ENCODE measurements at regions not wholly inside any gene's neighbourhood (a gene's known extent, or its start where the extent isn't known, plus 50 kb on each side); places are given as distances from the start of the nearest gene placed in this dataset.

DNA sequence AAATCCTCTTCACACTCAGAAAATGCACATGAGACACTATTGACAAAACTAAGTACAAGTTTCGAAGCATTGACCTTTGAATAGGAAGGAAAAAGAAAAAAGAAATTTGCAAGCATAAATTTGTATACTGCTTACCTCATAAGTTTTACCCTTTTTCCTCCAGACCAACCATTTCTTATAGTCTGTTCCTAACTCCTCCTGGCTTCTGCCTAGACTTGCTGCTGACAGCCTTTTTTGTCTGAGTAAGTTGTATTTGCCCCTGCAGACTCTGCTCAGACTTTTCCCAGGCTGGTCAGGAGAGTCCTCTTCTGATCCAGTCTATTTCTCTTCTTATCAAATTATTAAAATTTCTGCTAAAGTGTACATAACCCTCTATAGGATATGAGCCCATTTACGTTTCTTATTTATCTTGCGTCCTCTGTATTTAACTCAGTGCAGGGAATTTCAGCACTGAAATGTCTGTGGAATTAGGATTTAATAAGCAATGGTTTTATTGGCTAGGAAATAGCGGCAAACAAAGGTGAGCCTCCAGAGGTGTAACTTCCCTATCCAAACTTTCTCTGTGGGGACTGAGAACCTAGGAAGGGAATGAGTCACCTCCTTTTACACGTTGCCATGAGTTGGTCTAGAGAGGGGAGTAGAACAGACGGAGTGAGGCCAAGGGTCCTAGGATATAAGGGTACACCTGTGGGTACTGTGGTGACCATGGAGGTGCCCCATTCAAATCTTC, 207.1 kb upstream of the MARCKS start:
- TF ChIP-seq, protein P1, sequence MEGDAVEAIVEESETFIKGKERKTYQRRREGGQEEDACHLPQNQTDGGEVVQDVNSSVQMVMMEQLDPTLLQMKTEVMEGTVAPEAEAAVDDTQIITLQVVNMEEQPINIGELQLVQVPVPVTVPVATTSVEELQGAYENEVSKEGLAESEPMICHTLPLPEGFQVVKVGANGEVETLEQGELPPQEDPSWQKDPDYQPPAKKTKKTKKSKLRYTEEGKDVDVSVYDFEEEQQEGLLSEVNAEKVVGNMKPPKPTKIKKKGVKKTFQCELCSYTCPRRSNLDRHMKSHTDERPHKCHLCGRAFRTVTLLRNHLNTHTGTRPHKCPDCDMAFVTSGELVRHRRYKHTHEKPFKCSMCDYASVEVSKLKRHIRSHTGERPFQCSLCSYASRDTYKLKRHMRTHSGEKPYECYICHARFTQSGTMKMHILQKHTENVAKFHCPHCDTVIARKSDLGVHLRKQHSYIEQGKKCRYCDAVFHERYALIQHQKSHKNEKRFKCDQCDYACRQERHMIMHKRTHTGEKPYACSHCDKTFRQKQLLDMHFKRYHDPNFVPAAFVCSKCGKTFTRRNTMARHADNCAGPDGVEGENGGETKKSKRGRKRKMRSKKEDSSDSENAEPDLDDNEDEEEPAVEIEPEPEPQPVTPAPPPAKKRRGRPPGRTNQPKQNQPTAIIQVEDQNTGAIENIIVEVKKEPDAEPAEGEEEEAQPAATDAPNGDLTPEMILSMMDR (IDR thresholded peaks at IDR 0.05; ENCODE audit: low read depth, low read length, missing control alignments) = no peak
- DNase-seq (ENCODE audit: extremely low read depth, low read depth) = no peak
- no peak overlapping the region for H3K4me3 ChIP-seq (replicated peaks; ENCODE audit: low read depth, low read length)

GRCh38 chr6:113650610-113650979, 206.6 kb upstream of the MARCKS start:
- TF ChIP-seq, protein P1 (IDR thresholded peaks at IDR 0.05; ENCODE audit: low read depth, low read length, missing control alignments) = no peak
- no peak overlapping the region for H3K4me3 ChIP-seq (replicated peaks; ENCODE audit: low read depth, low read length)
- no peak for DNase-seq (ENCODE audit: extremely low read depth, low read depth)

DNA sequence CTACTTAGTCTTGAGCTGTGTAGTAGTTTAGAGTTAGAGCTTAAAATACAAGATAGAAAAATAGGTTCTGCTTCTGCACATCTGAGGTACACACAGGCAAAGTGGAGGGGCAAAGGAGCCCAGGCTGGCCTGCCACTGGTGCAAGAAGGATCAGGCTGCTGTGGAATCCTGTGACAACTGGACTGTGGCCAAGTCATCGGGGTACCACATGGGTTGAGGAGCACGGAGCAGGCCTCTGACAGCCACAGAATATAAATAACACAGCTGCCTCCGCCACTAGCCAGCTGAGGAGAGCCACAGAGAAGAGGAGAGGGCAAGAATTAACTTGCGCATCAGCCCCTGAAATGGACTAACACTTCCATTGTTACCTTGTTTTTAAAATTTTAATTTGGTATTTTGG, 206.0 kb upstream of the MARCKS start:
- peak; percentile 26 for DNase-seq (ENCODE audit: extremely low read depth, low read depth)
- TF ChIP-seq, protein P1 (IDR thresholded peaks at IDR 0.05; ENCODE audit: low read depth, low read length, missing control alignments) = no peak
- no peak overlapping the region for H3K4me3 ChIP-seq (replicated peaks; ENCODE audit: low read depth, low read length)

- H3K4me3 ChIP-seq (replicated peaks; ENCODE audit: low read depth, low read length) = no peak overlapping the region
- DNase-seq (ENCODE audit: extremely low read depth, low read depth) = no peak
- TF ChIP-seq, protein P1 (IDR thresholded peaks at IDR 0.05; ENCODE audit: low read depth, low read length, missing control alignments) = no peak
These were observed 205.2 kb upstream of the MARCKS start for GRCh38 chr6:113651920-113652319.

GRCh38 chr6:113653275-113653674, 203.9 kb upstream of the MARCKS start:
- H3K4me3 ChIP-seq (replicated peaks; ENCODE audit: low read depth, low read length) = no peak overlapping the region
- TF ChIP-seq, protein P1 (IDR thresholded peaks at IDR 0.05; ENCODE audit: low read depth, low read length, missing control alignments) = no peak
- DNase-seq (ENCODE audit: extremely low read depth, low read depth) = no peak

DNA sequence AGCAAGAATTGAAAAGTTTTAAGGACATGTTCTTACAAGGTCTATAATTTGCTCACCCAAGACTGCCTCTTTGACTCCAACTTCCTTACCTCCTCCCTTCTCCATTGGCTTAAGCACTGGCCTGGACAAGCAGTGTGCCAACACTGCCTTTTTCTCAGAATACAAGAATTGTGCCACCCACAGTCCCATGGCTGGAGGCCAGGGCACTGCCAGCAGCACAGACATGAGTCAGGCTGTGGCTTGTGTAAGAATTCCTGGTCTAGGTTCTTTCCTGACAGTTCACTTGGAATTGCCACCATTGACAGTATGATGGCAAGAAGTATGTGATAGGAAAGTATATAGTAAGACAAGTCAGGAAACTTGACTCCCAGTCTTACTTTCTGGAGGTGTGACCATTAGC, 202.7 kb upstream of the MARCKS start:
- no peak overlapping the region for H3K4me3 ChIP-seq (replicated peaks; ENCODE audit: low read depth, low read length)
- no peak for DNase-seq (ENCODE audit: extremely low read depth, low read depth)
- TF ChIP-seq, protein P1 (IDR thresholded peaks at IDR 0.05; ENCODE audit: low read depth, low read length, missing control alignments) = no peak

- no peak overlapping the region for H3K4me3 ChIP-seq (replicated peaks; ENCODE audit: low read depth, low read length)
- TF ChIP-seq, protein P1 (IDR thresholded peaks at IDR 0.05; ENCODE audit: low read depth, low read length, missing control alignments) = no peak
- no peak for DNase-seq (ENCODE audit: extremely low read depth, low read depth)
These were observed 201.4 kb upstream of the MARCKS start for GRCh38 chr6:113655761-113656160.
